K562 (cell line): ENCODE measurements at regions not wholly inside any gene's neighbourhood (a gene's known extent, or its start where the extent isn't known, plus 50 kb on each side); places are given as distances from the start of the nearest gene placed in this dataset.

Experiments
- ATAC-seq: fragments of 200-7000 bp; cut with Tn5 transposase; 3 replicates; pipeline ENCODE4 v1.9.1; 2020; ENCODE audit warnings: moderate library complexity
- BruUV-seq: library from RNA; stranded (reverse); fragments of 400-500 nt; replicated peaks from 2 replicates; lab custom pipeline; 2021; lab: Mats Ljungman, UMichigan
- CTCF ChIA-PET: fragments of 300-600 bp; formaldehyde crosslinking; extraction: SDS; loops from one replicate; lab custom pipeline; 2021; ENCODE audit warnings: low intra/inter-chr PET ratio; lab: Yijun Ruan, JAX
- POLR2A ChIA-PET: fragments of 300-600, 350-650 bp; sonication (Branson Sonifier 250); formaldehyde crosslinking; extraction: SDS; loops from one replicate; lab custom pipeline; 2021; ENCODE audit warnings: antibody characterized with exemption, inconsistent platforms; lab: Yijun Ruan, JAX
- DNase-seq, 4 experiments: peaks; one replicate each; pipeline versions ENCODE4 v3.0.0 to v3.0.0-alpha.2; 2011 to 2018; ENCODE audit warnings: low spot score in 3 of 4, mixed read lengths in 3 of 4; ENCODE audit errors: extremely low read depth in 1 of 4
- FAIRE-seq: peaks from 2 replicates; lab custom pipeline; 2011; peaks lifted over from hg19 to GRCh38; lab: Jason Lieb, UNC
- H2AFZ ChIP-seq: 2 replicates; pipeline ENCODE4 v1.6.0; 2011; ENCODE audit warnings: low read depth, low read length, control low read depth, inconsistent platforms
- H3K27ac ChIP-seq: fragments of 200-600 bp; 3 replicates; pipeline ENCODE4 v1.8.0; 2011; ENCODE audit warnings: low read depth, mild to moderate bottlenecking, control low read depth, inconsistent platforms, low read length, moderate library complexity, mixed read lengths; ENCODE audit errors: extremely low read depth
- H3K27me3 ChIP-seq, 2 experiments: fragments of 300-600 bp in 1 of 2; 2 replicates in 1 of 2; 3 replicates in 1 of 2; pipeline versions ENCODE4 v1.6.0 to v1.8.0; 2011; ENCODE audit warnings: inconsistent platforms in 2 of 2, low read length in 2 of 2, mild to moderate bottlenecking in 1 of 2, mixed read lengths in 1 of 2, moderate library complexity in 1 of 2; ENCODE audit not compliant: control insufficient read depth in 2 of 2, insufficient read depth in 2 of 2
- H3K36me3 ChIP-seq: fragments of 300-600 bp; 3 replicates; pipeline ENCODE4 v1.8.0; 2011; ENCODE audit warnings: mild to moderate bottlenecking, low read length, inconsistent platforms; ENCODE audit not compliant: control insufficient read depth, insufficient read depth
- H3K4me1 ChIP-seq, 2 experiments: fragments of 200-600 bp in 1 of 2; replicated peaks in 1 of 2; 2 replicates in 1 of 2; 3 replicates in 1 of 2; pipeline versions ENCODE4 v1.5.1 to v1.8.0; 2011; ENCODE audit warnings: inconsistent platforms in 2 of 2, low read length in 2 of 2, mild to moderate bottlenecking in 1 of 2, mixed read lengths in 1 of 2, moderate library complexity in 1 of 2; ENCODE audit not compliant: control insufficient read depth in 2 of 2, insufficient read depth in 2 of 2
- H3K4me2 ChIP-seq: 2 replicates; pipeline ENCODE4 v1.6.1; 2011; ENCODE audit warnings: low read length, control low read depth, inconsistent platforms, mixed read lengths; ENCODE audit not compliant: insufficient read depth
- H3K4me3 ChIP-seq: fragments of 200-600 bp; sonication (generic), shearing (Covaris generic); 2 replicates; pipeline ENCODE4 v1.5.1; 2016; ENCODE audit warnings: control low read depth, inconsistent platforms
- H3K79me2 ChIP-seq: fragments of 200-600 bp; 3 replicates; pipeline ENCODE4 v1.8.0; 2011; ENCODE audit warnings: low read length, inconsistent platforms; ENCODE audit not compliant: control insufficient read depth, insufficient read depth
- H3K9ac ChIP-seq, 2 experiments: 2 replicates each; pipeline versions ENCODE4 v1.6.0 to v1.6.1; 2011; ENCODE audit warnings: low read depth in 2 of 2, low read length in 2 of 2, control low read depth in 1 of 2, inconsistent platforms in 1 of 2, mild to moderate bottlenecking in 1 of 2, mixed read lengths in 1 of 2; ENCODE audit not compliant: insufficient read depth in 1 of 2
- H3K9me1 ChIP-seq: one replicate; pipeline ENCODE4 v1.6.0; 2011; ENCODE audit warnings: inconsistent platforms, mild to moderate bottlenecking, low read length, moderate library complexity; ENCODE audit not compliant: control insufficient read depth, insufficient read depth
- H3K9me3 ChIP-seq: replicated peaks from 2 replicates; pipeline ENCODE4 v1.5.1; 2011; ENCODE audit warnings: low read depth, low read length, inconsistent platforms; ENCODE audit not compliant: control insufficient read depth, insufficient read depth
- H4K20me1 ChIP-seq: replicated peaks from 2 replicates; pipeline ENCODE4 v1.6.1; 2011; ENCODE audit warnings: low read length, inconsistent platforms, mixed read lengths; ENCODE audit not compliant: control insufficient read depth, insufficient read depth
- ATF4 ChIP-seq: fragments of 450-650 bp; formaldehyde crosslinking; IDR thresholded peaks from 2 replicates; pipeline ENCODE4 v1.4.0; 2022; ENCODE audit warnings: mild to moderate bottlenecking, moderate library complexity
- ATF7 ChIP-seq: fragments of 450-650 bp; IDR thresholded peaks from 2 replicates; pipeline ENCODE4 v1.7.1; 2014; ENCODE audit warnings: mild to moderate bottlenecking, moderate library complexity
- BDP1 ChIP-seq: IDR thresholded peaks from 3 replicates; pipeline ENCODE4 v1.6.1; 2011; ENCODE audit not compliant: insufficient read length, insufficient read depth
- ELF1 ChIP-seq: fragments of 200-800 bp; sonication (Bioruptor generic); IDR thresholded peaks from 2 replicates; pipeline ENCODE4 v1.6.1; 2016; ENCODE audit warnings: missing genetic modification characterization, missing compliant biosample characterization
- GTF3C2 ChIP-seq: IDR thresholded peaks from 3 replicates; pipeline ENCODE4 v1.6.1; 2011; ENCODE audit warnings: borderline replicate concordance, mild to moderate bottlenecking, moderate library complexity; ENCODE audit not compliant: insufficient read length; ENCODE audit errors: extremely low read depth
- NCOA2 ChIP-seq, 2 experiments: fragments of 450-650 bp; IDR thresholded peaks; 2 replicates each; pipeline ENCODE4 v1.6.1; 2018; ENCODE audit warnings: mild to moderate bottlenecking in 2 of 2, moderate library complexity in 1 of 2; ENCODE audit not compliant: partially characterized antibody in 2 of 2
- PTBP1 ChIP-seq: fragments of 200-400 bp; formaldehyde crosslinking; IDR thresholded peaks from 2 replicates; pipeline ENCODE4 v1.6.1; 2017; ENCODE audit warnings: low read depth, low read length
- SIRT6 ChIP-seq: IDR thresholded peaks from one replicate; pipeline ENCODE4 v1.6.1; 2012; ENCODE audit warnings: low read depth, mild to moderate bottlenecking, control low read depth, inconsistent platforms, low read length, moderate library complexity
- TCF7 ChIP-seq: sonication (generic); IDR thresholded peaks from 2 replicates; pipeline ENCODE4 v1.6.1; 2016; ENCODE audit warnings: antibody characterized with exemption, borderline replicate concordance
- TRIM25 ChIP-seq: fragments of 450-650 bp; IDR thresholded peaks from 2 replicates; pipeline ENCODE4 v1.7.0; 2016; ENCODE audit warnings: borderline replicate concordance
- WGBS: fragments of 100-300 bp; shearing (Covaris generic); methylation state at CpG from one replicate; pipeline ENCODE4 v1.1.6; 2016; ENCODE audit warnings: low coverage, mixed read lengths; ENCODE audit not compliant: insufficient coverage; ENCODE audit errors: missing lambda C conversion rate; 5-methylcytosine and 5-hydroxymethylcytosine counted together
- in situ Hi-C: fragments of 300-500 bp; cut with MboI; formaldehyde crosslinking; loops from 4 replicates; pipeline ENCODE4 v1.15.0; 2018; ENCODE audit warnings: inconsistent platforms, mixed read lengths
- intact Hi-C: fragments of 100-400 bp; cut with micrococcal nuclease; formaldehyde crosslinking; loops from 2 replicates; pipeline ENCODE4 v1.14.2; 2022
- TF ChIP-seq, protein P1 (sequence below): fragments of 450-650 bp; IDR thresholded peaks from 2 replicates; pipeline ENCODE4 v1.6.1; 2016; ENCODE audit warnings: mild to moderate bottlenecking
- TF ChIP-seq, protein P2 (sequence below): fragments of 450-650 bp; IDR thresholded peaks from 2 replicates; pipeline ENCODE4 v1.6.1; 2016; ENCODE audit warnings: borderline replicate concordance

GRCh38 chrX:79573760-79574159 lies 206.6 kb upstream of the ITM2A start:
- no peaks in the 10 kb centered on the region for H3K27me3 ChIP-seq
- BruUV-seq = no TSS peak
- FAIRE-seq (no peak), DNase-seq (no peak), ATAC-seq (no peak)
- intact Hi-C loops = no loop called here
- no peaks in the 10 kb centered on the region for H3K79me2 ChIP-seq
- no peaks in the 10 kb centered on the region for H3K9me3 ChIP-seq
- POLR2A ChIA-PET = no interaction called here
- CTCF ChIA-PET = no interaction called here
- H2AFZ ChIP-seq = no peak overlapping the region
- no peak overlapping the region for H3K27ac ChIP-seq
- no peak overlapping the region for H3K9ac ChIP-seq
- no peak overlapping the region for H3K4me3 ChIP-seq
- no peaks in the 10 kb centered on the region for H3K36me3 ChIP-seq
- WGBS = 0% methylated on average over 1 of the region's 1 CpG
- H3K4me1 ChIP-seq = no peaks in the 10 kb centered on the region
- TF ChIP-seq TCF7 (no peak), NCOA2 (IDR thresholded peaks at IDR 0.05; ENCODE audit: partially characterized antibody in 2 of 2) (no peak), GTF3C2 (no peak), ATF7 (no peak), PTBP1 (no peak), TRIM25 (no peak), SIRT6 (no peak), ATF4 (CRISPR knock-in tag) (no peak), ELF1 (tag) (no peak), BDP1 (no peak)
- TF ChIP-seq, protein P1, sequence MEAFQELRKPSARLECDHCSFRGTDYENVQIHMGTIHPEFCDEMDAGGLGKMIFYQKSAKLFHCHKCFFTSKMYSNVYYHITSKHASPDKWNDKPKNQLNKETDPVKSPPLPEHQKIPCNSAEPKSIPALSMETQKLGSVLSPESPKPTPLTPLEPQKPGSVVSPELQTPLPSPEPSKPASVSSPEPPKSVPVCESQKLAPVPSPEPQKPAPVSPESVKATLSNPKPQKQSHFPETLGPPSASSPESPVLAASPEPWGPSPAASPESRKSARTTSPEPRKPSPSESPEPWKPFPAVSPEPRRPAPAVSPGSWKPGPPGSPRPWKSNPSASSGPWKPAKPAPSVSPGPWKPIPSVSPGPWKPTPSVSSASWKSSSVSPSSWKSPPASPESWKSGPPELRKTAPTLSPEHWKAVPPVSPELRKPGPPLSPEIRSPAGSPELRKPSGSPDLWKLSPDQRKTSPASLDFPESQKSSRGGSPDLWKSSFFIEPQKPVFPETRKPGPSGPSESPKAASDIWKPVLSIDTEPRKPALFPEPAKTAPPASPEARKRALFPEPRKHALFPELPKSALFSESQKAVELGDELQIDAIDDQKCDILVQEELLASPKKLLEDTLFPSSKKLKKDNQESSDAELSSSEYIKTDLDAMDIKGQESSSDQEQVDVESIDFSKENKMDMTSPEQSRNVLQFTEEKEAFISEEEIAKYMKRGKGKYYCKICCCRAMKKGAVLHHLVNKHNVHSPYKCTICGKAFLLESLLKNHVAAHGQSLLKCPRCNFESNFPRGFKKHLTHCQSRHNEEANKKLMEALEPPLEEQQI = no peak
- TF ChIP-seq, protein P2, sequence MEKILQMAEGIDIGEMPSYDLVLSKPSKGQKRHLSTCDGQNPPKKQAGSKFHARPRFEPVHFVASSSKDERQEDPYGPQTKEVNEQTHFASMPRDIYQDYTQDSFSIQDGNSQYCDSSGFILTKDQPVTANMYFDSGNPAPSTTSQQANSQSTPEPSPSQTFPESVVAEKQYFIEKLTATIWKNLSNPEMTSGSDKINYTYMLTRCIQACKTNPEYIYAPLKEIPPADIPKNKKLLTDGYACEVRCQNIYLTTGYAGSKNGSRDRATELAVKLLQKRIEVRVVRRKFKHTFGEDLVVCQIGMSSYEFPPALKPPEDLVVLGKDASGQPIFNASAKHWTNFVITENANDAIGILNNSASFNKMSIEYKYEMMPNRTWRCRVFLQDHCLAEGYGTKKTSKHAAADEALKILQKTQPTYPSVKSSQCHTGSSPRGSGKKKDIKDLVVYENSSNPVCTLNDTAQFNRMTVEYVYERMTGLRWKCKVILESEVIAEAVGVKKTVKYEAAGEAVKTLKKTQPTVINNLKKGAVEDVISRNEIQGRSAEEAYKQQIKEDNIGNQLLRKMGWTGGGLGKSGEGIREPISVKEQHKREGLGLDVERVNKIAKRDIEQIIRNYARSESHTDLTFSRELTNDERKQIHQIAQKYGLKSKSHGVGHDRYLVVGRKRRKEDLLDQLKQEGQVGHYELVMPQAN = no peak
- no peaks in the 10 kb centered on the region for H4K20me1 ChIP-seq
- no peak overlapping the region for H3K4me2 ChIP-seq
- in situ Hi-C loops = no loop called here
- no peaks in the 10 kb centered on the region for H3K9me1 ChIP-seq
